ENCODE measurements at regions not wholly inside any gene's neighbourhood (a gene's known extent, or its start where the extent isn't known, plus 50 kb on each side); places are given as distances from the start of the nearest gene placed in this dataset.

GRCh38 chr3:182501856-182502255 is 291.4 kb upstream of the ATP11B start:
- 71% methylated on average over 3 of the region's 3 CpGs for WGBS (ENCODE audit: insufficient coverage)
- no peak for ATAC-seq
- TF ChIP-seq CTCF (IDR thresholded peaks at IDR 0.05) = no peak

GRCh38 chr3:182503401-182503800 is 289.9 kb upstream of the ATP11B start:
- no peak for TF ChIP-seq CTCF (IDR thresholded peaks at IDR 0.05)
- H3K4me1 ChIP-seq (ENCODE audit: control insufficient read depth, insufficient read depth, low read length) = no peaks in the 10 kb centered on the region
- Mint-ChIP-seq H3K27ac (no peak overlapping the region), H3K4me3 (no peak overlapping the region), H3K36me3 (no peaks in the 10 kb centered on the region), H3K27me3 (ENCODE audit: low read depth in 2 of 2) (peaks cover 0 to 7% of the 10 kb centered on the region in 2 donors), H3K4me1 (no peaks in the 10 kb centered on the region), H3K9me3 (peaks cover 0 to 4% of the 10 kb centered on the region in 2 donors)
- DNase-seq = no peak
- no peaks in the 10 kb centered on the region for H3K27me3 ChIP-seq (ENCODE audit: control insufficient read depth, insufficient read depth, low read length)
- no peaks in the 10 kb centered on the region for H3K36me3 ChIP-seq (ENCODE audit: control insufficient read depth, insufficient read depth, low read length)
- H3K4me3 ChIP-seq (ENCODE audit: low read length) = no peak overlapping the region
- WGBS (ENCODE audit: insufficient coverage) = no CpG with 5 or more reads among the region's 2 CpGs
- no peak overlapping the region for H3K27ac ChIP-seq (ENCODE audit: low read length)
- ATAC-seq = no peak
- H3K9me3 ChIP-seq (ENCODE audit: control insufficient read depth, insufficient read depth, low read length) = no peaks in the 10 kb centered on the region
- intact Hi-C loops (cut with micrococcal nuclease) = no loop called here

More at GRCh38 chr3:182501856-182502255, 291.4 kb upstream of the ATP11B start:
- Histone ChIP-seq H3K27me3 (ENCODE audit: control insufficient read depth, insufficient read depth, low read length) (no peaks in the 10 kb centered on the region), H3K4me1 (ENCODE audit: control insufficient read depth, insufficient read depth, low read length) (no peaks in the 10 kb centered on the region), H3K36me3 (ENCODE audit: control insufficient read depth, insufficient read depth, low read length) (no peaks in the 10 kb centered on the region), H3K27ac (ENCODE audit: low read length) (no peak overlapping the region), H3K9me3 (ENCODE audit: control insufficient read depth, insufficient read depth, low read length) (no peaks in the 10 kb centered on the region), H3K4me3 (ENCODE audit: low read length) (no peak overlapping the region)
- peaks cover 0 to 7% of the 10 kb centered on the region in 2 donors for H3K27me3 Mint-ChIP-seq (ENCODE audit: low read depth in 2 of 2)
- peaks cover 0 to 4% of the 10 kb centered on the region in 2 donors for H3K9me3 Mint-ChIP-seq
- H3K4me3 Mint-ChIP-seq = no peak overlapping the region
- H3K4me1 Mint-ChIP-seq = no peaks in the 10 kb centered on the region
- no peaks in the 10 kb centered on the region for H3K36me3 Mint-ChIP-seq
- H3K27ac Mint-ChIP-seq = no peak overlapping the region
- intact Hi-C loops (cut with micrococcal nuclease) = no loop called here
- DNase-seq = no peak

- peaks cover 0 to 5% of the 10 kb centered on the region in 2 donors for H3K9me3 Mint-ChIP-seq
- H3K4me1 Mint-ChIP-seq = no peaks in the 10 kb centered on the region
- Histone ChIP-seq H3K4me3 (ENCODE audit: low read length) (no peak overlapping the region), H3K4me1 (ENCODE audit: control insufficient read depth, insufficient read depth, low read length) (no peaks in the 10 kb centered on the region), H3K27me3 (ENCODE audit: control insufficient read depth, insufficient read depth, low read length) (no peaks in the 10 kb centered on the region), H3K27ac (ENCODE audit: low read length) (no peak overlapping the region), H3K36me3 (ENCODE audit: control insufficient read depth, insufficient read depth, low read length) (no peaks in the 10 kb centered on the region), H3K9me3 (ENCODE audit: control insufficient read depth, insufficient read depth, low read length) (no peaks in the 10 kb centered on the region)
- intact Hi-C loops (cut with micrococcal nuclease) = no loop called here
- 65% methylated on average over 7 of the region's 13 CpGs for WGBS (ENCODE audit: insufficient coverage)
- DNase-seq (no peak), ATAC-seq (no peak)
- no peaks in the 10 kb centered on the region for H3K36me3 Mint-ChIP-seq
- H3K4me3 Mint-ChIP-seq = no peak overlapping the region
- peaks cover 0 to 7% of the 10 kb centered on the region in 2 donors for H3K27me3 Mint-ChIP-seq (ENCODE audit: low read depth in 2 of 2)
- no peak for TF ChIP-seq CTCF (IDR thresholded peaks at IDR 0.05)
- H3K27ac Mint-ChIP-seq = no peak overlapping the region
Measured at GRCh38 chr3:182508919-182509711, 284.2 kb upstream of the ATP11B start.
